ENCODE measurements at regions not wholly inside any gene's neighbourhood (a gene's known extent, or its start where the extent isn't known, plus 50 kb on each side); places are given as distances from the start of the nearest gene placed in this dataset.

- DNase-seq (ENCODE audit: extremely low read depth in 1 of 11, low read depth in 9 of 11, low spot score in 4 of 11): no peak
Measured at GRCh38 chr2:238571661-238572372, 145.1 kb downstream of the ASB1 start.

- DNase-seq (ENCODE audit: extremely low read depth in 1 of 11, low read depth in 9 of 11, low spot score in 4 of 11): no peak
Measured at GRCh38 chr2:238573065-238573778, 146.5 kb downstream of the ASB1 start.

- no peak for DNase-seq (ENCODE audit: extremely low read depth in 1 of 11, low read depth in 9 of 11, low spot score in 4 of 11)
Measured at GRCh38 chr2:238573916-238574315, 147.2 kb downstream of the ASB1 start.

- DNase-seq (ENCODE audit: extremely low read depth in 1 of 11, low read depth in 9 of 11, low spot score in 4 of 11): no peak
Measured at GRCh38 chr2:238574490-238575271, 148.0 kb downstream of the ASB1 start.

- no peak for DNase-seq (ENCODE audit: extremely low read depth in 1 of 11, low read depth in 9 of 11, low spot score in 4 of 11)
Measured at GRCh38 chr2:238576674-238577073, 149.9 kb downstream of the ASB1 start.

GRCh38 chr2:238578256-238578655 lies 151.5 kb downstream of the ASB1 start:
- no peak for DNase-seq (ENCODE audit: extremely low read depth in 1 of 11, low read depth in 9 of 11, low spot score in 4 of 11)

GRCh38 chr2:238580486-238580885 lies 153.8 kb downstream of the ASB1 start:
- no peak for DNase-seq (ENCODE audit: extremely low read depth in 1 of 11, low read depth in 9 of 11, low spot score in 4 of 11)

GRCh38 chr2:238581126-238581525 lies 154.4 kb downstream of the ASB1 start:
- DNase-seq (ENCODE audit: extremely low read depth in 1 of 11, low read depth in 9 of 11, low spot score in 4 of 11): no peak

- no peak for DNase-seq (ENCODE audit: extremely low read depth in 1 of 11, low read depth in 9 of 11, low spot score in 4 of 11)
Measured at GRCh38 chr2:238582159-238582558, 155.4 kb downstream of the ASB1 start.

- no peak for DNase-seq (ENCODE audit: extremely low read depth in 1 of 11, low read depth in 9 of 11, low spot score in 4 of 11)
Measured at GRCh38 chr2:238584617-238585016, 157.9 kb downstream of the ASB1 start.

- DNase-seq (ENCODE audit: extremely low read depth in 1 of 11, low read depth in 9 of 11, low spot score in 4 of 11): no peak
Measured at GRCh38 chr2:238585836-238586821, 159.4 kb downstream of the ASB1 start.

GRCh38 chr2:238586931-238587775 lies 160.4 kb downstream of the ASB1 start:
- no peak for DNase-seq (ENCODE audit: extremely low read depth in 1 of 11, low read depth in 9 of 11, low spot score in 4 of 11)

- no peak for DNase-seq (ENCODE audit: extremely low read depth in 1 of 11, low read depth in 9 of 11, low spot score in 4 of 11)
Measured at GRCh38 chr2:238587776-238588660, 161.3 kb downstream of the ASB1 start.

GRCh38 chr2:238589591-238590460 lies 163.1 kb downstream of the ASB1 start:
- DNase-seq (ENCODE audit: extremely low read depth in 1 of 11, low read depth in 9 of 11, low spot score in 4 of 11): no peak

- no peak for DNase-seq (ENCODE audit: extremely low read depth in 1 of 11, low read depth in 9 of 11, low spot score in 4 of 11)
Measured at GRCh38 chr2:238591732-238592131, 165.0 kb downstream of the ASB1 start.

GRCh38 chr2:238593236-238593635 lies 166.5 kb downstream of the ASB1 start:
- no peak for DNase-seq (ENCODE audit: extremely low read depth in 1 of 11, low read depth in 9 of 11, low spot score in 4 of 11)
